ENCODE measurements at regions not wholly inside any gene's neighbourhood (a gene's known extent, or its start where the extent isn't known, plus 50 kb on each side); places are given as distances from the start of the nearest gene placed in this dataset.

DNA sequence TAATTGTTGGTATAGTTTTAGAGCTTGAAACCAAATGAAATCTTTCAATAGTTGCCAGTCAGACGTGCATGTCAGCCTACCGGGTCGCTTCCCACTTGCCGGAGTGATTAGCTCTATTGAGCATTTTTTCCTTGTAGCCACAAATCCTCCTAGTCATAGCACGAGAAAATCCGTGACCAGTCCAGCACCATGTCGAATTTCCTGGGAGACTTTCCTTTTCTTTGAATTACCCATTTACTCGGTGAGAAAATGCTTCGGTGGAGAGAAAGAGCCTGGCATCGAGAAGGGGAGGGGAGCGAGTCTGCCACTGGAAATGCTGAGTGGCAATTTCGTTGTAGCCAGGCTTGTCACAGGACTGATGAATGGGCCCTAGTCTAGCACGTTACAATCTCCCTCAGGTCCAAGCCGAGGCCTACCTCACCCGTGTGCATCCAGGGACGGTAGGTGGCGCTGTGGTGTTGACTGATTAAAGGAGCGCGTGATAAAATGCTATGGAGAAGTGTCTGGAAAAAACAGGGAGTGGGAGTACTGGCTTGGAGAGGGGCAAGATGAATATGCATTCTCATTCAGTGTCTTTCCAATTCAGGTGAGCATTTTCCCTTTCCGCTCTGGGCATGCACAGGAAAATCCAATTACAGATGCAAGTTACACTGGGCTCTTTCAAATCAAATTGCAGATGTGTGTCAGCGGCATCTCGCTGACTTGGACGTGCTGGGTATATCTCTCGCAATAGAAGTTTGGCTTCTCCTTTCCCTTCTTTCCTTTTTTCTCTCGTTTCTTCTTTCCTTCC, 238.8 kb downstream of the EDEM1 start (continued):
- TF ChIP-seq JUND (IDR thresholded peaks at IDR 0.05; ENCODE audit: borderline replicate concordance, low read depth, low read length), result peak; percentile 70
- peak; percentile 85; the same call in 2 of the 3 replicates for TF ChIP-seq JUND (tag; IDR thresholded peaks at IDR 0.05; ENCODE audit: borderline replicate concordance, low read depth, low read length)
- TF ChIP-seq CBX5 (IDR thresholded peaks at IDR 0.05; ENCODE audit: borderline replicate concordance, low read depth), result peak; percentile 65; the same call in 1 of the 2 replicates
- TF ChIP-seq CTBP1 (IDR thresholded peaks at IDR 0.05; ENCODE audit: borderline replicate concordance), result peak; percentile 83
- TF ChIP-seq ARID1B (IDR thresholded peaks at IDR 0.05), result peak; percentile 72
- TF ChIP-seq U2AF2 (optimal IDR thresholded peaks at IDR 0.05; ENCODE audit: low read depth, low read length), result no peak
- TF ChIP-seq HDAC2 (IDR thresholded peaks at IDR 0.05), result peak; percentile 70; the same call in 1 of the 2 replicates
- peak; percentile 96 for TF ChIP-seq ZNF316 (IDR thresholded peaks at IDR 0.05)
- no peak for TF ChIP-seq HMGN3 (IDR thresholded peaks at IDR 0.05; ENCODE audit: borderline replicate concordance, extremely low read depth, insufficient read length, low read depth, low read length)
- TF ChIP-seq ZKSCAN8 (CRISPR knock-in tag; IDR thresholded peaks at IDR 0.05), result no peak
- TF ChIP-seq GATA2 (CRISPR knock-in tag; IDR thresholded peaks at IDR 0.05), result 0 out of 2 replicates have a peak, but pooled peaks have one; percentile 19
- TF ChIP-seq, protein P1, sequence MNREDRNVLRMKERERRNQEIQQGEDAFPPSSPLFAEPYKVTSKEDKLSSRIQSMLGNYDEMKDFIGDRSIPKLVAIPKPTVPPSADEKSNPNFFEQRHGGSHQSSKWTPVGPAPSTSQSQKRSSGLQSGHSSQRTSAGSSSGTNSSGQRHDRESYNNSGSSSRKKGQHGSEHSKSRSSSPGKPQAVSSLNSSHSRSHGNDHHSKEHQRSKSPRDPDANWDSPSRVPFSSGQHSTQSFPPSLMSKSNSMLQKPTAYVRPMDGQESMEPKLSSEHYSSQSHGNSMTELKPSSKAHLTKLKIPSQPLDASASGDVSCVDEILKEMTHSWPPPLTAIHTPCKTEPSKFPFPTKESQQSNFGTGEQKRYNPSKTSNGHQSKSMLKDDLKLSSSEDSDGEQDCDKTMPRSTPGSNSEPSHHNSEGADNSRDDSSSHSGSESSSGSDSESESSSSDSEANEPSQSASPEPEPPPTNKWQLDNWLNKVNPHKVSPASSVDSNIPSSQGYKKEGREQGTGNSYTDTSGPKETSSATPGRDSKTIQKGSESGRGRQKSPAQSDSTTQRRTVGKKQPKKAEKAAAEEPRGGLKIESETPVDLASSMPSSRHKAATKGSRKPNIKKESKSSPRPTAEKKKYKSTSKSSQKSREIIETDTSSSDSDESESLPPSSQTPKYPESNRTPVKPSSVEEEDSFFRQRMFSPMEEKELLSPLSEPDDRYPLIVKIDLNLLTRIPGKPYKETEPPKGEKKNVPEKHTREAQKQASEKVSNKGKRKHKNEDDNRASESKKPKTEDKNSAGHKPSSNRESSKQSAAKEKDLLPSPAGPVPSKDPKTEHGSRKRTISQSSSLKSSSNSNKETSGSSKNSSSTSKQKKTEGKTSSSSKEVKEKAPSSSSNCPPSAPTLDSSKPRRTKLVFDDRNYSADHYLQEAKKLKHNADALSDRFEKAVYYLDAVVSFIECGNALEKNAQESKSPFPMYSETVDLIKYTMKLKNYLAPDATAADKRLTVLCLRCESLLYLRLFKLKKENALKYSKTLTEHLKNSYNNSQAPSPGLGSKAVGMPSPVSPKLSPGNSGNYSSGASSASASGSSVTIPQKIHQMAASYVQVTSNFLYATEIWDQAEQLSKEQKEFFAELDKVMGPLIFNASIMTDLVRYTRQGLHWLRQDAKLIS (CRISPR knock-in tag; IDR thresholded peaks at IDR 0.05), result peak; percentile 51; the same call in 1 of the 2 replicates
- TF ChIP-seq HNRNPUL1 (IDR thresholded peaks at IDR 0.05; ENCODE audit: low read length), result peak; percentile 49; the same call in 1 of the 2 replicates
- TF ChIP-seq, protein P2, sequence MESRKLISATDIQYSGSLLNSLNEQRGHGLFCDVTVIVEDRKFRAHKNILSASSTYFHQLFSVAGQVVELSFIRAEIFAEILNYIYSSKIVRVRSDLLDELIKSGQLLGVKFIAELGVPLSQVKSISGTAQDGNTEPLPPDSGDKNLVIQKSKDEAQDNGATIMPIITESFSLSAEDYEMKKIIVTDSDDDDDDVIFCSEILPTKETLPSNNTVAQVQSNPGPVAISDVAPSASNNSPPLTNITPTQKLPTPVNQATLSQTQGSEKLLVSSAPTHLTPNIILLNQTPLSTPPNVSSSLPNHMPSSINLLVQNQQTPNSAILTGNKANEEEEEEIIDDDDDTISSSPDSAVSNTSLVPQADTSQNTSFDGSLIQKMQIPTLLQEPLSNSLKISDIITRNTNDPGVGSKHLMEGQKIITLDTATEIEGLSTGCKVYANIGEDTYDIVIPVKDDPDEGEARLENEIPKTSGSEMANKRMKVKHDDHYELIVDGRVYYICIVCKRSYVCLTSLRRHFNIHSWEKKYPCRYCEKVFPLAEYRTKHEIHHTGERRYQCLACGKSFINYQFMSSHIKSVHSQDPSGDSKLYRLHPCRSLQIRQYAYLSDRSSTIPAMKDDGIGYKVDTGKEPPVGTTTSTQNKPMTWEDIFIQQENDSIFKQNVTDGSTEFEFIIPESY (CRISPR knock-in tag; IDR thresholded peaks at IDR 0.05), result 0 out of 2 replicates have a peak, but pooled peaks have one; percentile 20
- TF ChIP-seq ZEB2 (IDR thresholded peaks at IDR 0.05), result peak; percentile 67
- no peak for TF ChIP-seq EZH2 (IDR thresholded peaks at IDR 0.05; ENCODE audit: borderline replicate concordance, low read depth, low read length)
